IPS DF 4.7 (cell line): ENCODE measurements at regions not wholly inside any gene's neighbourhood (a gene's known extent, or its start where the extent isn't known, plus 50 kb on each side); places are given as distances from the start of the nearest gene placed in this dataset.

Experiments used
- DNase-seq: peaks from one replicate; pipeline ENCODE4 v3.0.0-alpha.2; 2013; ENCODE audit warnings: low spot score; ENCODE audit errors: extremely low read depth

GRCh38 chr1:239725933-239726332 lies 339.6 kb downstream of the CHRM3 start:
- DNase-seq = no peak

GRCh38 chr1:239730378-239730777 lies 344.0 kb downstream of the CHRM3 start:
- no peak for DNase-seq

- no peak for DNase-seq
Measured at GRCh38 chr1:239731082-239731748, 344.8 kb downstream of the CHRM3 start.

GRCh38 chr1:239732770-239733169 lies 346.4 kb downstream of the CHRM3 start:
- no peak for DNase-seq

GRCh38 chr1:239733995-239734394 lies 347.6 kb downstream of the CHRM3 start:
- DNase-seq = no peak

- DNase-seq = no peak
Measured at GRCh38 chr1:239735111-239735510, 348.7 kb downstream of the CHRM3 start.

GRCh38 chr1:239736479-239736878 lies 350.1 kb downstream of the CHRM3 start:
- DNase-seq = no peak

GRCh38 chr1:239739375-239739774 lies 352.3 kb upstream of the FMN2 start:
- DNase-seq = no peak

GRCh38 chr1:239739919-239740318 lies 351.8 kb upstream of the FMN2 start:
- no peak for DNase-seq

- no peak for DNase-seq
Measured at GRCh38 chr1:239742416-239743109, 349.1 kb upstream of the FMN2 start.

GRCh38 chr1:239744851-239745250 lies 346.8 kb upstream of the FMN2 start:
- DNase-seq = no peak

- no peak for DNase-seq
Measured at GRCh38 chr1:239755107-239755912, 336.4 kb upstream of the FMN2 start.

GRCh38 chr1:239757716-239758115 lies 334.0 kb upstream of the FMN2 start:
- no peak for DNase-seq

GRCh38 chr1:239758756-239759155 lies 332.9 kb upstream of the FMN2 start:
- DNase-seq = no peak

- no peak for DNase-seq
Measured at GRCh38 chr1:239761509-239761908, 330.2 kb upstream of the FMN2 start.

- DNase-seq = no peak
Measured at GRCh38 chr1:239763850-239764249, 327.8 kb upstream of the FMN2 start.

- no peak for DNase-seq
Measured at GRCh38 chr1:239764546-239764945, 327.1 kb upstream of the FMN2 start.

GRCh38 chr1:239765163-239765562 lies 326.5 kb upstream of the FMN2 start:
- no peak for DNase-seq

GRCh38 chr1:239771550-239771949 lies 320.1 kb upstream of the FMN2 start:
- no peak for DNase-seq

GRCh38 chr1:239772446-239772845 lies 319.2 kb upstream of the FMN2 start:
- DNase-seq = no peak

GRCh38 chr1:239775466-239775865 lies 316.2 kb upstream of the FMN2 start:
- DNase-seq = no peak

GRCh38 chr1:239778208-239778813 lies 313.4 kb upstream of the FMN2 start:
- no peak for DNase-seq
